GM12878 (cell line): ENCODE measurements at regions not wholly inside any gene's neighbourhood (a gene's known extent, or its start where the extent isn't known, plus 50 kb on each side); places are given as distances from the start of the nearest gene placed in this dataset.

ENCODE experiments used
- ATAC-seq: fragments of 200-7000 bp; cut with Tn5 transposase; 3 replicates; pipeline ENCODE4 v1.9.1; 2020; ENCODE audit warnings: mild to moderate bottlenecking, moderate library complexity
- BruUV-seq: library from RNA; stranded (reverse); fragments of 400-500 nt; replicated peaks from 2 replicates; lab custom pipeline; 2021; lab: Mats Ljungman, UMichigan
- CTCF ChIA-PET: fragments of 300-600 bp; sonication (Branson Sonifier 250); formaldehyde crosslinking; extraction: SDS; loops from one replicate; lab custom pipeline; 2021; ENCODE audit warnings: inconsistent platforms; lab: Yijun Ruan, JAX
- POLR2A ChIA-PET: fragments of 350-600 bp; formaldehyde crosslinking; extraction: SDS; loops from one replicate; lab custom pipeline; 2021; ENCODE audit warnings: inconsistent platforms; lab: Charles Lee
- RAD21 ChIA-PET: fragments of 300-600 bp; sonication (Branson Sonifier 250); formaldehyde crosslinking; loops from one replicate; lab custom pipeline; 2023; ENCODE audit warnings: antibody characterized with exemption; ENCODE audit not compliant: unreplicated experiment; lab: Charles Lee
- SMC1A ChIA-PET: fragments of 300-600 bp; sonication (Branson Sonifier 250); formaldehyde crosslinking; loops from one replicate; lab custom pipeline; 2023; ENCODE audit not compliant: unreplicated experiment, uncharacterized antibody; lab: Charles Lee
- DNase-seq: peaks from one replicate; pipeline ENCODE4 v3.0.0-alpha.2; 2011; ENCODE audit warnings: low read depth, low spot score
- FAIRE-seq: peaks from 3 replicates; lab custom pipeline; 2011; peaks lifted over from hg19 to GRCh38; lab: Jason Lieb, UNC
- H2AFZ ChIP-seq: 2 replicates; pipeline ENCODE4 v1.6.0; 2011; ENCODE audit warnings: low read depth, low read length, control low read depth; ENCODE audit not compliant: control insufficient read depth
- H3K27ac ChIP-seq: 2 replicates; pipeline ENCODE4 v1.5.1; 2011; ENCODE audit warnings: control low read depth; ENCODE audit not compliant: control insufficient read depth, insufficient read depth
- H3K27me3 ChIP-seq, 2 experiments: replicated peaks in 1 of 2; 2 replicates each; pipeline versions ENCODE4 v1.6.0 to v1.6.1; 2011; ENCODE audit warnings: low read length in 1 of 2; ENCODE audit not compliant: control insufficient read depth in 2 of 2, insufficient read depth in 2 of 2
- H3K36me3 ChIP-seq, 2 experiments: 2 replicates each; pipeline ENCODE4 v1.5.1; 2011; ENCODE audit warnings: low read length in 1 of 2; ENCODE audit not compliant: control insufficient read depth in 2 of 2, insufficient read depth in 2 of 2
- H3K4me1 ChIP-seq: 2 replicates; pipeline ENCODE4 v1.6.1; 2011; ENCODE audit warnings: mild to moderate bottlenecking, low read length, moderate library complexity, mixed read lengths; ENCODE audit not compliant: control insufficient read depth, insufficient read depth
- H3K4me2 ChIP-seq: 2 replicates; pipeline ENCODE4 v1.6.0; 2011; ENCODE audit warnings: control low read depth; ENCODE audit not compliant: control insufficient read depth, insufficient read depth
- H3K4me3 ChIP-seq: fragments of 200-600 bp; sonication (generic); 2 replicates; pipeline ENCODE4 v1.5.1; 2016
- H3K79me2 ChIP-seq: 2 replicates; pipeline ENCODE4 v1.6.0; 2011; ENCODE audit warnings: low read length; ENCODE audit not compliant: control insufficient read depth, insufficient read depth
- H3K9ac ChIP-seq: 2 replicates; pipeline ENCODE4 v1.8.0; 2011; ENCODE audit warnings: low read length, control low read depth, mixed read lengths; ENCODE audit not compliant: control insufficient read depth, insufficient read depth
- H3K9me3 ChIP-seq: replicated peaks from 3 replicates; pipeline ENCODE4 v1.5.1; 2011; ENCODE audit warnings: mild to moderate bottlenecking, low read length; ENCODE audit not compliant: control insufficient read depth, insufficient read depth
- H4K20me1 ChIP-seq: 2 replicates; pipeline ENCODE4 v1.6.0; 2011; ENCODE audit not compliant: control insufficient read depth, insufficient read depth
- GABPA ChIP-seq: IDR thresholded peaks from 2 replicates; pipeline ENCODE4 v1.6.1; 2014; ENCODE audit warnings: antibody characterized with exemption, low read depth, mild to moderate bottlenecking, inconsistent platforms
- NBN ChIP-seq: fragments of 450-650 bp; IDR thresholded peaks from 2 replicates; pipeline ENCODE4 v1.6.1; 2016
- POU2F2 ChIP-seq: IDR thresholded peaks from 3 replicates; pipeline ENCODE4 v1.6.1; 2011; ENCODE audit warnings: low read depth, mild to moderate bottlenecking, low read length, borderline replicate concordance
- SREBF2 ChIP-seq: IDR thresholded peaks from 2 replicates; pipeline ENCODE4 v1.6.1; 2012; ENCODE audit warnings: mild to moderate bottlenecking, low read length
- ZNF622 ChIP-seq: fragments of 450-650 bp; IDR thresholded peaks from 2 replicates; pipeline ENCODE4 v1.6.1; 2017; ENCODE audit warnings: mild to moderate bottlenecking, inconsistent platforms
- WGBS: methylation state at CpG from one replicate; pipeline ENCODE4 v1.1.6; 2016; ENCODE audit warnings: low lambda C conversion rate; ENCODE audit not compliant: insufficient replicate concordance, insufficient coverage; ENCODE audit errors: missing lambda C conversion rate; 5-methylcytosine and 5-hydroxymethylcytosine counted together
- in situ Hi-C: fragments of 300-500 bp; cut with MboI; formaldehyde crosslinking; loops from 9 replicates; pipeline ENCODE4 v1.14.3; 2018; ENCODE audit warnings: mixed read lengths
- intact Hi-C: fragments of 100-400 bp; cut with micrococcal nuclease; formaldehyde crosslinking; loops from one replicate; pipeline ENCODE4 v1.14.2; 2022; ENCODE audit not compliant: unreplicated experiment
- TF ChIP-seq, protein P1 (sequence below): fragments of 450-650 bp; IDR thresholded peaks from 2 replicates; pipeline ENCODE4 v1.6.1; 2017; ENCODE audit warnings: mild to moderate bottlenecking, low read depth, inconsistent platforms; ENCODE audit not compliant: poor library complexity, severe bottlenecking
- TF ChIP-seq, protein P2 (sequence below): fragments of 450-650 bp; IDR thresholded peaks from 2 replicates; pipeline ENCODE4 v1.6.1; 2016; ENCODE audit warnings: mild to moderate bottlenecking, moderate library complexity, borderline replicate concordance
- TF ChIP-seq, protein P3 (sequence below): fragments of 450-650 bp; conservative IDR thresholded peaks from 2 replicates; pipeline ENCODE4 v1.6.1; 2017; ENCODE audit warnings: mild to moderate bottlenecking, moderate library complexity
- TF ChIP-seq, protein P4 (sequence below): IDR thresholded peaks from 2 replicates; pipeline ENCODE4 v1.6.1; 2011; ENCODE audit warnings: borderline replicate concordance, low read depth, mild to moderate bottlenecking, moderate library complexity, mixed read lengths, low read length; ENCODE audit not compliant: insufficient read depth; ENCODE audit errors: extremely low read length

DNA sequence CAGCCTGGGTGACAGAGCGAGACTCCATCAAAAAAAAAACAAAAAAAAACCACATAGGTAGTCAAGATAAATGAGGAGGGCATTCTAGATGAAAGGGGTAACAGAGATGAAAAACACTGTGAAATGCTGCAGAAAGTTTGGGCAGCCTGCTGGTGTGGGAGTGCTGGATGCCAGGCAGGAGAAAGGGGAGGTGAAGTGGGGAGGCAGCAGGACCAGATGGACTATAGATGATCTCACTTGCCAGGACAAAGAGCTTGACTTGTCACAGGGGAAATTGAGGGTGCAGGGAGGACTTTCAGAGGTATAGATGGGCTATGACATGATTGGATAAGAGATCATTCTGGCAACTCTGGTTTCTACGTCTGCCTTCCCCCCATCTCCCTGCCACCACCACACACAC, 519.7 kb upstream of the ZFP42 start:
- no peak for DNase-seq
- in situ Hi-C loops (no loop called here), intact Hi-C loops (no loop called here)
- no peak for ATAC-seq
- no TSS peak for BruUV-seq
- Histone ChIP-seq H2AFZ (no peak overlapping the region), H3K36me3 (no peaks in the 10 kb centered on the region), H3K27me3 (no peaks in the 10 kb centered on the region), H3K4me3 (no peak overlapping the region), H3K27ac (no peak overlapping the region), H3K4me1 (no peaks in the 10 kb centered on the region), H3K4me2 (no peak overlapping the region), H4K20me1 (no peaks in the 10 kb centered on the region), H3K79me2 (no peaks in the 10 kb centered on the region), H3K9ac (no peak overlapping the region), H3K9me3 (no peaks in the 10 kb centered on the region)
- POLR2A ChIA-PET = no interaction called here
- 37% methylated on average over 2 of the region's 2 CpGs for WGBS
- FAIRE-seq = no peak
- CTCF ChIA-PET = no interaction called here
- SMC1A ChIA-PET = no interaction called here
- TF ChIP-seq, protein P1, sequence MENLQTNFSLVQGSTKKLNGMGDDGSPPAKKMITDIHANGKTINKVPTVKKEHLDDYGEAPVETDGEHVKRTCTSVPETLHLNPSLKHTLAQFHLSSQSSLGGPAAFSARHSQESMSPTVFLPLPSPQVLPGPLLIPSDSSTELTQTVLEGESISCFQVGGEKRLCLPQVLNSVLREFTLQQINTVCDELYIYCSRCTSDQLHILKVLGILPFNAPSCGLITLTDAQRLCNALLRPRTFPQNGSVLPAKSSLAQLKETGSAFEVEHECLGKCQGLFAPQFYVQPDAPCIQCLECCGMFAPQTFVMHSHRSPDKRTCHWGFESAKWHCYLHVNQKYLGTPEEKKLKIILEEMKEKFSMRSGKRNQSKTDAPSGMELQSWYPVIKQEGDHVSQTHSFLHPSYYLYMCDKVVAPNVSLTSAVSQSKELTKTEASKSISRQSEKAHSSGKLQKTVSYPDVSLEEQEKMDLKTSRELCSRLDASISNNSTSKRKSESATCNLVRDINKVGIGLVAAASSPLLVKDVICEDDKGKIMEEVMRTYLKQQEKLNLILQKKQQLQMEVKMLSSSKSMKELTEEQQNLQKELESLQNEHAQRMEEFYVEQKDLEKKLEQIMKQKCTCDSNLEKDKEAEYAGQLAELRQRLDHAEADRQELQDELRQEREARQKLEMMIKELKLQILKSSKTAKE = no peak
- no peak for TF ChIP-seq POU2F2
- RAD21 ChIA-PET = no interaction called here

DNA sequence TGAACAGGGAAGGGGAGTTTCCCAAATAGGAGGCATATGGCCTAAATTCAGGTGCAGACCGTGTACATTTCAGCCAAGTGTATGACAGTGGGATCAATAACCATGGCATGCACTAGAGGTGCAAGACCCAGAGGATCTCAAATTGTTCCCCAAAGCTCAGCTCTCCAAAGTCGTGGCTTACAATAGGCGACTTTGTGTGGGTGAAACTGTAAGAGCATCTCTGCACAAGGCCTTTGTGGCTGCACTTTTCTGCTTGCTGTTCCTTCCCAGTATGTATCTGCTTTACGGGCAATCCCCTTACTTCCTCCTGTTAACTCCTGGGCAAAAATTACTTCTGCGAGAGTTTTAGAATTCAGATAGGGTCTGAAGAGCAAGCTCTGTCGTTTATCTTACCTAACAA, 518.3 kb upstream of the ZFP42 start:
- Histone ChIP-seq H3K9ac (no peak overlapping the region), H3K27me3 (no peaks in the 10 kb centered on the region), H3K36me3 (no peaks in the 10 kb centered on the region), H3K4me2 (no peak overlapping the region), H2AFZ (no peak overlapping the region), H3K27ac (no peak overlapping the region), H3K4me1 (no peaks in the 10 kb centered on the region), H3K79me2 (no peaks in the 10 kb centered on the region), H3K4me3 (no peak overlapping the region), H3K9me3 (no peaks in the 10 kb centered on the region), H4K20me1 (no peaks in the 10 kb centered on the region)
- POLR2A ChIA-PET = no interaction called here
- intact Hi-C loops = no loop called here
- CTCF ChIA-PET = no interaction called here
- RAD21 ChIA-PET = no interaction called here
- ATAC-seq (no peak), DNase-seq (no peak), FAIRE-seq (no peak)
- SMC1A ChIA-PET = no interaction called here
- 6% methylated on average over 6 of the region's 6 CpGs for WGBS
- BruUV-seq = no TSS peak
- in situ Hi-C loops = no loop called here
- TF ChIP-seq, protein P2, sequence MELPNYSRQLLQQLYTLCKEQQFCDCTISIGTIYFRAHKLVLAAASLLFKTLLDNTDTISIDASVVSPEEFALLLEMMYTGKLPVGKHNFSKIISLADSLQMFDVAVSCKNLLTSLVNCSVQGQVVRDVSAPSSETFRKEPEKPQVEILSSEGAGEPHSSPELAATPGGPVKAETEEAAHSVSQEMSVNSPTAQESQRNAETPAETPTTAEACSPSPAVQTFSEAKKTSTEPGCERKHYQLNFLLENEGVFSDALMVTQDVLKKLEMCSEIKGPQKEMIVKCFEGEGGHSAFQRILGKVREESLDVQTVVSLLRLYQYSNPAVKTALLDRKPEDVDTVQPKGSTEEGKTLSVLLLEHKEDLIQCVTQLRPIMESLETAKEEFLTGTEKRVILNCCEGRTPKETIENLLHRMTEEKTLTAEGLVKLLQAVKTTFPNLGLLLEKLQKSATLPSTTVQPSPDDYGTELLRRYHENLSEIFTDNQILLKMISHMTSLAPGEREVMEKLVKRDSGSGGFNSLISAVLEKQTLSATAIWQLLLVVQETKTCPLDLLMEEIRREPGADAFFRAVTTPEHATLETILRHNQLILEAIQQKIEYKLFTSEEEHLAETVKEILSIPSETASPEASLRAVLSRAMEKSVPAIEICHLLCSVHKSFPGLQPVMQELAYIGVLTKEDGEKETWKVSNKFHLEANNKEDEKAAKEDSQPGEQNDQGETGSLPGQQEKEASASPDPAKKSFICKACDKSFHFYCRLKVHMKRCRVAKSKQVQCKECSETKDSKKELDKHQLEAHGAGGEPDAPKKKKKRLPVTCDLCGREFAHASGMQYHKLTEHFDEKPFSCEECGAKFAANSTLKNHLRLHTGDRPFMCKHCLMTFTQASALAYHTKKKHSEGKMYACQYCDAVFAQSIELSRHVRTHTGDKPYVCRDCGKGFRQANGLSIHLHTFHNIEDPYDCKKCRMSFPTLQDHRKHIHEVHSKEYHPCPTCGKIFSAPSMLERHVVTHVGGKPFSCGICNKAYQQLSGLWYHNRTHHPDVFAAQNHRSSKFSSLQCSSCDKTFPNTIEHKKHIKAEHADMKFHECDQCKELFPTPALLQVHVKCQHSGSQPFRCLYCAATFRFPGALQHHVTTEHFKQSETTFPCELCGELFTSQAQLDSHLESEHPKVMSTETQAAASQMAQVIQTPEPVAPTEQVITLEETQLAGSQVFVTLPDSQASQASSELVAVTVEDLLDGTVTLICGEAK = no peak
- TF ChIP-seq NBN (no peak), GABPA (no peak), SREBF2 (no peak), ZNF622 (no peak)
- TF ChIP-seq, protein P3, sequence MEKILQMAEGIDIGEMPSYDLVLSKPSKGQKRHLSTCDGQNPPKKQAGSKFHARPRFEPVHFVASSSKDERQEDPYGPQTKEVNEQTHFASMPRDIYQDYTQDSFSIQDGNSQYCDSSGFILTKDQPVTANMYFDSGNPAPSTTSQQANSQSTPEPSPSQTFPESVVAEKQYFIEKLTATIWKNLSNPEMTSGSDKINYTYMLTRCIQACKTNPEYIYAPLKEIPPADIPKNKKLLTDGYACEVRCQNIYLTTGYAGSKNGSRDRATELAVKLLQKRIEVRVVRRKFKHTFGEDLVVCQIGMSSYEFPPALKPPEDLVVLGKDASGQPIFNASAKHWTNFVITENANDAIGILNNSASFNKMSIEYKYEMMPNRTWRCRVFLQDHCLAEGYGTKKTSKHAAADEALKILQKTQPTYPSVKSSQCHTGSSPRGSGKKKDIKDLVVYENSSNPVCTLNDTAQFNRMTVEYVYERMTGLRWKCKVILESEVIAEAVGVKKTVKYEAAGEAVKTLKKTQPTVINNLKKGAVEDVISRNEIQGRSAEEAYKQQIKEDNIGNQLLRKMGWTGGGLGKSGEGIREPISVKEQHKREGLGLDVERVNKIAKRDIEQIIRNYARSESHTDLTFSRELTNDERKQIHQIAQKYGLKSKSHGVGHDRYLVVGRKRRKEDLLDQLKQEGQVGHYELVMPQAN = no peak
- TF ChIP-seq, protein P4, sequence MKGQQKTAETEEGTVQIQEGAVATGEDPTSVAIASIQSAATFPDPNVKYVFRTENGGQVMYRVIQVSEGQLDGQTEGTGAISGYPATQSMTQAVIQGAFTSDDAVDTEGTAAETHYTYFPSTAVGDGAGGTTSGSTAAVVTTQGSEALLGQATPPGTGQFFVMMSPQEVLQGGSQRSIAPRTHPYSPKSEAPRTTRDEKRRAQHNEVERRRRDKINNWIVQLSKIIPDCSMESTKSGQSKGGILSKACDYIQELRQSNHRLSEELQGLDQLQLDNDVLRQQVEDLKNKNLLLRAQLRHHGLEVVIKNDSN = no peak
